ENCODE measurements at regions not wholly inside any gene's neighbourhood (a gene's known extent, or its start where the extent isn't known, plus 50 kb on each side); places are given as distances from the start of the nearest gene placed in this dataset.

GRCh38 chr16:65781855-65782254 is 584.6 kb upstream of the CDH5 start:
- H3K4me3 ChIP-seq (ENCODE audit: low read depth, low read length), result no peak overlapping the region
- TF ChIP-seq, protein P1, sequence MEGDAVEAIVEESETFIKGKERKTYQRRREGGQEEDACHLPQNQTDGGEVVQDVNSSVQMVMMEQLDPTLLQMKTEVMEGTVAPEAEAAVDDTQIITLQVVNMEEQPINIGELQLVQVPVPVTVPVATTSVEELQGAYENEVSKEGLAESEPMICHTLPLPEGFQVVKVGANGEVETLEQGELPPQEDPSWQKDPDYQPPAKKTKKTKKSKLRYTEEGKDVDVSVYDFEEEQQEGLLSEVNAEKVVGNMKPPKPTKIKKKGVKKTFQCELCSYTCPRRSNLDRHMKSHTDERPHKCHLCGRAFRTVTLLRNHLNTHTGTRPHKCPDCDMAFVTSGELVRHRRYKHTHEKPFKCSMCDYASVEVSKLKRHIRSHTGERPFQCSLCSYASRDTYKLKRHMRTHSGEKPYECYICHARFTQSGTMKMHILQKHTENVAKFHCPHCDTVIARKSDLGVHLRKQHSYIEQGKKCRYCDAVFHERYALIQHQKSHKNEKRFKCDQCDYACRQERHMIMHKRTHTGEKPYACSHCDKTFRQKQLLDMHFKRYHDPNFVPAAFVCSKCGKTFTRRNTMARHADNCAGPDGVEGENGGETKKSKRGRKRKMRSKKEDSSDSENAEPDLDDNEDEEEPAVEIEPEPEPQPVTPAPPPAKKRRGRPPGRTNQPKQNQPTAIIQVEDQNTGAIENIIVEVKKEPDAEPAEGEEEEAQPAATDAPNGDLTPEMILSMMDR (IDR thresholded peaks at IDR 0.05; ENCODE audit: borderline replicate concordance, insufficient read depth, low read depth, low read length), result no peak

GRCh38 chr16:65781363-65781762 is 585.1 kb upstream of the CDH5 start:
- no peak overlapping the region for H3K4me3 ChIP-seq (ENCODE audit: low read depth, low read length)
- TF ChIP-seq, protein P1 (IDR thresholded peaks at IDR 0.05; ENCODE audit: borderline replicate concordance, insufficient read depth, low read depth, low read length), result no peak

DNA sequence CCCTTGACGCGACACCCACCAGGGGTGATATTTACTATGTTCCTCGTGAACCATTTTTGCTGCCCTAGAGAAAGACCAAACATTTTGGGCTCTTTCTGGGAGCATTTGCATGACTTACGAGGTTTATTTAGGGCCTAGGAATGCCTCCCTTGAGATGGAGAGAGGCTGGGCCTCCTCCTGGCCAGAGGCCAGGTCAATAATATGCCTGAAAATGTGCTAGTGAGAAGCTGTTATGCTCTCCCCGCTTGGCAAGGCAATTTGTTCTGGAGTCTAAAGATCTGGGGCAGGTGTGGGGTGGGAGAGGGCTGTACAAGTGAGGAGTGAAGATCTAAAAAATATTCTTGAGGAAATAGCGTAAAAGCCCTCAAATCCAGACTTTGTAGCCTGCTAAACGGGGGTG is 587.3 kb upstream of the CDH5 start:
- H3K4me3 ChIP-seq (ENCODE audit: low read depth, low read length), result no peak overlapping the region
- TF ChIP-seq, protein P1 (IDR thresholded peaks at IDR 0.05; ENCODE audit: borderline replicate concordance, insufficient read depth, low read depth, low read length), result no peak

DNA sequence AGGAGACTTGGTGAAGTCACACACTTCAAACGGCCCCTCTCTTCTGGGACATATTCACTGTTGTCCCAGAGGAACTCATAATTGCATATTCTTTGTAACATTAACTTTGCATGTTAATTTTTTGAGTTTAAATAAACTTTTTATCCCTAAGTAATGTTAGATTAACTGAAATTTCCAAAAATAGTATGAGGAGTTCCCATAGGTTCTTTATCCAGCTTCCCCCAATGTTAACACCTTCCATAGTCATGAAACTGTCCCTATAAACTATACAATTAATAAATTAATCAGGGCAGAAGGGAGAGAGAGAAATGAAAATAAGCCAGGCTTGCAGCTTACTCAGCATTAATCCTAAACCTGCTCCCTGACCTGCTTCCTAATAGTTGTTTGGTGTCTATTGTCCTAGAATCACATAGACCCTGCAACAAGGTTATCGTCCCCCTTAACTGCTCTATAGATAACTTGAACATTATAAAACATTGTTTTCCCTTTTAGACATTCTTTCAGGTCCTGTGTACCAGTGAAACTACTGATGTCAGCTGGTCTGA is 589.8 kb upstream of the CDH5 start:
- H3K4me3 ChIP-seq (ENCODE audit: low read depth, low read length), result no peak overlapping the region
- TF ChIP-seq, protein P1 (IDR thresholded peaks at IDR 0.05; ENCODE audit: borderline replicate concordance, insufficient read depth, low read depth, low read length), result no peak

DNA sequence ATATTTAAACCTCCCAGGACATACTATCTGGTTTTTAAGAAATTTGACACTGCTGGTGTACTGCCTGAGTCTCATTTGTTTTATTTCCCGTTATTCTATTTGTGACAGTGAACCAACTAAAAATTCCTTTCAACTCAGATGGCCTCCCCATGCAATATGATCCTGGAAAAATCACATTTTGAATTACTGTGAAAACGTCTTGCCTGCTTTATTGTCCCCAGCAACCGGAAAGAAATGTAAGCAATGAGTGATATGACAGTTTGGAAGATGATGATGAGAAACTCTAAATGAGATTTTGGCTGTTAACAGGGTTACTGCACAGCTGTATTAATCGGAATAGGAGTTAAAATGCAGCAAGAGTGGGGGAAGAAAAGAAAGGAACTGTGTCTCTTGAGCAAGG is 590.7 kb upstream of the CDH5 start:
- H3K4me3 ChIP-seq (ENCODE audit: low read depth, low read length), result no peak overlapping the region
- TF ChIP-seq, protein P1 (IDR thresholded peaks at IDR 0.05; ENCODE audit: borderline replicate concordance, insufficient read depth, low read depth, low read length), result no peak

DNA sequence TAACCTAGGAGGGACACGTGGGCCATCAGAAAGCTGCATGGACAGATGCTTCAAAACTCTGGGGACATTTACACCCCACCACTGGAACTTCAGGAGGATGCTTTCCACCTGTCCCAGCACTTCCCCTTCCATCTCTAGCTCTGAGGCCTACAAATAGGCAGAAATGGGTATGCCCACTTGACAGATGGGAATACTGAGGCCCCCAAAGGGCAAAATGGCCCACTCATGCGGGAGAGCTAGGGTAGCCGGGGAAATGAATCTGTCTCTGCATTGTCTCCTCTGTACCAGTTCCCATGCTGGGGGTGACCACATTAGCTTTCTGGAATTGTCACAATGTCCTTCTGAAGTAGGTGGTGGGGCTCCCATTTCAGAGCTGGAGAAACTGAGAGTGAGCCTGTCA is 592.1 kb upstream of the CDH5 start:
- no peak overlapping the region for H3K4me3 ChIP-seq (ENCODE audit: low read depth, low read length)
- TF ChIP-seq, protein P1 (IDR thresholded peaks at IDR 0.05; ENCODE audit: borderline replicate concordance, insufficient read depth, low read depth, low read length), result no peak

- H3K4me3 ChIP-seq (ENCODE audit: low read depth, low read length), result no peak overlapping the region
- TF ChIP-seq, protein P1 (IDR thresholded peaks at IDR 0.05; ENCODE audit: borderline replicate concordance, insufficient read depth, low read depth, low read length), result no peak
Measured at GRCh38 chr16:65773301-65773874, 593.1 kb upstream of the CDH5 start.

All from GM12875 (cell line).